Breast epithelium (tissue), 4 donors: ENCODE measurements at regions not wholly inside any gene's neighbourhood (a gene's known extent, or its start where the extent isn't known, plus 50 kb on each side); places are given as distances from the start of the nearest gene placed in this dataset.

ENCODE experiments used
- DNase-seq, 2 donors: peaks; one replicate each; pipeline ENCODE4 v3.0.0-alpha.2; 2019; ENCODE audit warnings: low spot score in 2 of 2
- H3K27ac ChIP-seq, 2 donors: fragments of 200-600 bp; sonication (generic) in 1 of 2; one replicate each; pipeline ENCODE4 v1.5.1; 2016 to 2019; ENCODE audit warnings: mild to moderate bottlenecking in 1 of 2
- H3K27me3 ChIP-seq, 2 donors: fragments of 200-600 bp; sonication (generic) in 1 of 2; one replicate each; pipeline versions ENCODE4 v1.5.1 to v1.6.0; 2017 to 2019; ENCODE audit warnings: control low read depth in 1 of 2, mild to moderate bottlenecking in 1 of 2
- H3K36me3 ChIP-seq: fragments of 200-600 bp; one replicate; pipeline ENCODE4 v1.5.1; 2019
- H3K4me1 ChIP-seq, 2 donors: fragments of 200-600 bp; sonication (generic); one replicate each; pipeline ENCODE4 v1.5.1; 2016 to 2019; ENCODE audit warnings: control low read depth in 1 of 2
- H3K4me3 ChIP-seq, 3 donors: fragments of 200-600 bp; sonication (generic); 1 replicate in 2 of 3; 2 replicates in 1 of 3; pipeline ENCODE4 v1.5.1; 2016 to 2019; ENCODE audit warnings: mild to moderate bottlenecking in 3 of 3, moderate library complexity in 2 of 3
- H3K9me3 ChIP-seq, 2 donors: fragments of 200-600 bp; sonication (generic) in 1 of 2; one replicate each; pipeline ENCODE4 v1.5.1; 2016 to 2019; ENCODE audit warnings: control low read depth in 1 of 2
- CTCF ChIP-seq, 3 donors: fragments of 450-650 bp; IDR thresholded peaks; one replicate each; pipeline ENCODE4 v1.5.1; 2016 to 2017; ENCODE audit warnings: antibody characterized with exemption in 3 of 3, mild to moderate bottlenecking in 3 of 3, moderate library complexity in 3 of 3
- POLR2A ChIP-seq: fragments of 450-650 bp; IDR thresholded peaks from one replicate; pipeline ENCODE4 v1.6.1; 2016; ENCODE audit warnings: antibody characterized with exemption, mild to moderate bottlenecking, moderate library complexity
- POLR2AphosphoS5 ChIP-seq, 3 donors: sonication (generic); formaldehyde crosslinking; IDR thresholded peaks; one replicate each; pipeline ENCODE4 v1.6.1; 2017; ENCODE audit warnings: antibody characterized with exemption in 3 of 3
- intact Hi-C: fragments of 100-400 bp; cut with DNase I; formaldehyde crosslinking; loops from one replicate; pipeline ENCODE4 v1.15.1; 2023; ENCODE audit warnings: low total_unique reads

DNA sequence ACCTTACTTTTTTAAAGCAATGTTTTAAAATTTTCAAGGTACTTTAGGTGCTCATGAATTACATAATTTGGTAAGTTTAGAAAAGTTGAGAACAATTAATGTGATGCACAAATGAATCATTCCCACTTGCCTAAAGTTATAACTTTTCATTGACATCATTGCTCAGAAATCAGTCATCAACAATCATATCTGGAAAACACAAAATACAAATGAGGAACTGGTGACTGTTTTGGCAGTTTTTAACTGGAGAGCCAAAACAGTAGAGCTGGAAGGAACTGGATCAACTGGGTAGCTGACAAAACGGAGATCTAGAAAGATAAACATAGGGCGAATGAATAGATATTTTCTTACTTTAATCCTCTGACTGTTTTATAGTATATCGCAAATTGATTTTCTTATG lies 767.1 kb downstream of the IGSF11 start:
- Histone ChIP-seq H3K4me3 (no peak overlapping the region), H3K9me3 (peaks cover 7 to 8% of the 10 kb centered on the region in 2 donors), H3K4me1 (no peaks in the 10 kb centered on the region), H3K36me3 (no peaks in the 10 kb centered on the region), H3K27me3 (no peaks in the 10 kb centered on the region), H3K27ac (no peak overlapping the region)
- no peak for DNase-seq
- intact Hi-C loops: no loop called here
- no peak for TF ChIP-seq CTCF (IDR thresholded peaks at IDR 0.05)
- TF ChIP-seq POLR2A: no peak
- no peak for TF ChIP-seq POLR2AphosphoS5 (IDR thresholded peaks at IDR 0.05)

- DNase-seq: no peak
- Histone ChIP-seq H3K36me3 (no peaks in the 10 kb centered on the region), H3K4me1 (no peaks in the 10 kb centered on the region), H3K9me3 (peaks cover 7 to 8% of the 10 kb centered on the region in 2 donors), H3K4me3 (no peak overlapping the region), H3K27me3 (no peaks in the 10 kb centered on the region), H3K27ac (no peak overlapping the region)
- TF ChIP-seq POLR2AphosphoS5 (IDR thresholded peaks at IDR 0.05) (no peak), POLR2A (no peak), CTCF (IDR thresholded peaks at IDR 0.05) (no peak)
- intact Hi-C loops: no loop called here
Measured at GRCh38 chr3:118269537-118270125, 765.0 kb downstream of the IGSF11 start.

DNA sequence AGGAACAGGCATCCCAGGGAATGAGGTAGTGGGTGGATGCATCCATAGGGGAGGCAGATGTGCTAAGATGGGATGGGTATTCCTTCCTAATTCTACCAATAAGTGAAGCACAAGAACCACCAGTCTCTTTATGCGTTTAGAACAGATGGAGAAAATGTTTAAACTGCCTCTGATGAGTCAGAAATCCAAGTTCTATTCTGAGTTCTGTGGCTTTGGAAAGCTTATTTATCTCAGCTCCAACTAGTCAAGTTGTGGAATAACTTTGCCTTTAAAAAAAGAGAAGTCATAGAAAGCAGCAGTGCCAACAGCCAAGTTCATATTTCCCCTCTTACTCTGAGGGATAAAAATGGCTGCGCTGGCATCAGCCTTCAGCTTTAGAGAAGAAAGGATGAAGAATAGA lies 761.7 kb downstream of the IGSF11 start:
- Histone ChIP-seq H3K4me3 (no peak overlapping the region), H3K36me3 (no peaks in the 10 kb centered on the region), H3K27ac (no peak overlapping the region), H3K9me3 (peaks cover 0 to 7% of the 10 kb centered on the region in 2 donors), H3K4me1 (no peaks in the 10 kb centered on the region), H3K27me3 (no peaks in the 10 kb centered on the region)
- intact Hi-C loops: no loop called here
- no peak for DNase-seq
- no peak for TF ChIP-seq CTCF (IDR thresholded peaks at IDR 0.05)
- no peak for TF ChIP-seq POLR2AphosphoS5 (IDR thresholded peaks at IDR 0.05)

DNA sequence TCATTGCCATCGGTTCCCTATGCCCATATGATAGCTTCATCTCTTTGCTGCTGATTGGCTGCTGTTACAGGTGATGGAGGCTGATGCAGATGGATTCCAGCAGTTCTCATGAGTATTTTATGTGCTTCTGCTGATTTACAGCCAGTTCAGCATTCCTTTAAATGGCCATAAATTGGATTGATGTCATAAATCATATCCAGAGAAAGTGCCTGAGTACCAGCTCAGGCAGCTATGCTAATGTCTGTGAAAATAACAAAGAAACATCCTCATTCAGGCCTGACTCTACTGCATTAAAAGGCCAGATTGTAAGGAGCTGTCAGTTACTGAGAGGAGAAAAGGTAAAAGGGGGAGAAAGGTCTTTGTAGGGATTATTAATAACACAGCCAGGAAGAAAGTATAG lies 756.8 kb downstream of the IGSF11 start:
- intact Hi-C loops: no loop called here
- Histone ChIP-seq H3K4me1 (no peaks in the 10 kb centered on the region), H3K9me3 (no peaks in the 10 kb centered on the region), H3K36me3 (no peaks in the 10 kb centered on the region), H3K4me3 (no peak overlapping the region), H3K27ac (no peak overlapping the region), H3K27me3 (no peaks in the 10 kb centered on the region)
- TF ChIP-seq POLR2A (no peak), POLR2AphosphoS5 (IDR thresholded peaks at IDR 0.05) (no peak), CTCF (IDR thresholded peaks at IDR 0.05) (no peak)
- DNase-seq: no peak

GRCh38 chr3:118292841-118293240 lies 741.8 kb downstream of the IGSF11 start:
- no peak for DNase-seq
- no peak overlapping the region for H3K27ac ChIP-seq
- H3K27me3 ChIP-seq: no peaks in the 10 kb centered on the region
- no peak overlapping the region for H3K4me3 ChIP-seq
- no peaks in the 10 kb centered on the region for H3K36me3 ChIP-seq
- H3K4me1 ChIP-seq: no peaks in the 10 kb centered on the region
- H3K9me3 ChIP-seq: no peaks in the 10 kb centered on the region
- intact Hi-C loops: no loop called here
- TF ChIP-seq POLR2AphosphoS5 (IDR thresholded peaks at IDR 0.05): no peak
- TF ChIP-seq POLR2A: no peak
- TF ChIP-seq CTCF (IDR thresholded peaks at IDR 0.05): no peak
